ENCODE measurements at regions not wholly inside any gene's neighbourhood (a gene's known extent, or its start where the extent isn't known, plus 50 kb on each side); places are given as distances from the start of the nearest gene placed in this dataset.
"Not testable (repeated sequence)": the region's sequence is repeated elsewhere in the genome, so short reads cannot be mapped to it uniquely, and the experiment has no call there.

DNA sequence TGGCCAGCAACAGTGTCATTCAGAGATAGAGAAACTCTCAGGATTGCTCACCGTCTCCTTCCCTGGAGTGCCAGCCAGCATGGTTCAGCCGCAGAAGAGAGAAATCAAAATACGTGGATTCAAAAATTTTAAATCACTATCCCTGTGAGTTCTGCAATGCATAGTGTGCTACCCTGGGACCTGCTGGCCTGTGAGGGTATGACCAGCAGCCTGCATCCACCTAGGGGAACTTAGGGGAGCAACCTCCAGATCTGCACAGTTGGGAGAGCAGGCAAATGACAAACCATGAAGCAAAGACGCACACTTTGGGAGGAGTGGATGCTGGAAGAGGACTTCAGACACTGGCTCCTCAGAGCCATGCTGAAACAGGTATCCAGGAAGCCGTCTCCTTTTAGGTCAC is 639.3 kb downstream of the TNS3 start:
- intact Hi-C loops (cut with micrococcal nuclease) = no loop called here

- intact Hi-C loops (cut with micrococcal nuclease) = no loop called here
Measured at GRCh38 chr7:46940178-46940577, 641.7 kb downstream of the TNS3 start.

GRCh38 chr7:46939558-46939957 is 642.4 kb downstream of the TNS3 start:
- intact Hi-C loops (cut with micrococcal nuclease) = no loop called here

DNA sequence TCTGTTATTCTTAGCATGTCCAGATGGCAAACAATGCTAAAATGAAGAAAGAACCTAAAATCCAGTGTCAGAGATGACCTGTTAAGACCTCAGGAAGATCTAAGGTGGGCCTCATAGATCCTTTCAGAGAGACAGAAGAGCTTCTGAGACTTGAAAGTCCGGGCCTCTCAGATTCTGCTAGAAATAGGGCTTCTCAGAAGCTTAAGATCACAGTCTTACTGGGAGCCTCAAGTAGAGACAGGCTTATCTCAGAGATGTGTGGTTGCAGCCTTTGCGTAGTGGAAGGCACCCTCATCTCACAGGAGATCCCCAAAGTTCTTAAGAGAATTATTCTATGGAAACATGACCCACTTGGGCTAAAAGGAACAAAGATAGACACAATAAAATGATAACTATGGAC is 642.8 kb downstream of the TNS3 start:
- intact Hi-C loops (cut with micrococcal nuclease) = no loop called here

- intact Hi-C loops (cut with micrococcal nuclease) = no loop called here
Measured at GRCh38 chr7:46937826-46938225, 644.1 kb downstream of the TNS3 start.

- intact Hi-C loops (cut with micrococcal nuclease) = no loop called here
Measured at GRCh38 chr7:46934198-46934825, 647.6 kb downstream of the TNS3 start.

DNA sequence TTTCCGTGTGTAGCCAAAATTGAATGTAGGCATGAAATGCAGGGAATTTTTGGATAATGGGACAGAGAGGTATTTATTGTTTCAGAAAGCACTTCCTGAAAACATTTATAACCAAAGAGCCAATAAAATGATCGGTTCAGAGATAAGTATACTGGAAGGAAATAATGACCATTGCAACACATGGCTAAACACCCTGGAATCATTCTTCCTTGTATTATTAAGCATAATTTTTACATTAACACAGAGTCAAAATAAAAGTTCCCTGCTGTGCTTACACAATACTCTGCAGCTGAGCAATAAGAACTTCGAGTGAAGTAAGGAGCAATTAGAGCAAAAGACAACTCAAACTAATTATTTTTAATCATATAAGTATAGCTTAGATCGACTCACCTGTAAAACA is 648.3 kb downstream of the TNS3 start:
- intact Hi-C loops (cut with micrococcal nuclease) = no loop called here

GRCh38 chr7:46932676-46933424 is 649.1 kb downstream of the TNS3 start:
- intact Hi-C loops (cut with micrococcal nuclease) = no loop called here

- intact Hi-C loops (cut with micrococcal nuclease) = no loop called here
Measured at GRCh38 chr7:46932306-46932675, 649.6 kb downstream of the TNS3 start.

DNA sequence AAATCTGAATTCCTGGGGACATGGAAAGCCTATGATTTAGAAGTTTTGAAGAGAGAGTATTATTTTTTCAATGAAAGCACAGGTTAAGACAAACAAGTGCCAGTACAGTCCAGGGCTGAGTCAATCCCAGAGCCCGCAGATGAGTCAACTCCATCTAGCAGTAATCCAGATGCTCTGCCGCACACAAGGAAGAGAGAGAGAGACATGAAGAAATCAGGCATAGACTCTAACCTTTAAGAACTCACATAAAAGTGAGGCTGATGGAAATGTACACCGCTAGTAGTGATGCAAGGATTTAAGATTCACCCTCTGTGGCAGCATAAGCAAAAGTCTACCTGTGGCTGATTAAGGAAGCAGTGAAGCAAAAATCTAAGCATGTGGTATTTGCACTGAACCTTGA is 651.5 kb downstream of the TNS3 start:
- intact Hi-C loops (cut with micrococcal nuclease) = no loop called here

DNA sequence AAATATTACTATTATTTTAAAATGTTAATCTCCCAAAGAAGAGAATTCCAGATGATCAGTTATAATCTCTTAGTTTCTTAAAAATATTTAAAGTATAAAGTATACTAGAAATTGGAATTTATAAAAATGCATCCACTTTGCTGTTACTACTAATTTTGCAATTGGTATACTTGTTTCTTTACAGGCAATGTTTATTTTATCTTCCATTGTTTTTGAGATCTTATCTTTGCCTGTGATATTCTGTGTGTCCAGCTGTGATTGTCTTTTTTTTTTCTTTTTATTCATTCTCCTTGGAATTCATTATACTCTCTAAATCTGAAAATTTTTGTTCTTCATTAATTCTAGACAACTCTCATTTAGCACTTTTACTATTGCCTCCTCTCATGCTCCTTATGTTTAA is 652.6 kb downstream of the TNS3 start:
- intact Hi-C loops (cut with micrococcal nuclease) = no loop called here

GRCh38 chr7:46928719-46929118 is 653.2 kb downstream of the TNS3 start:
- intact Hi-C loops (cut with micrococcal nuclease) = no loop called here

GRCh38 chr7:46927131-46927810 is 654.6 kb downstream of the TNS3 start:
- intact Hi-C loops (cut with micrococcal nuclease) = no loop called here

DNA sequence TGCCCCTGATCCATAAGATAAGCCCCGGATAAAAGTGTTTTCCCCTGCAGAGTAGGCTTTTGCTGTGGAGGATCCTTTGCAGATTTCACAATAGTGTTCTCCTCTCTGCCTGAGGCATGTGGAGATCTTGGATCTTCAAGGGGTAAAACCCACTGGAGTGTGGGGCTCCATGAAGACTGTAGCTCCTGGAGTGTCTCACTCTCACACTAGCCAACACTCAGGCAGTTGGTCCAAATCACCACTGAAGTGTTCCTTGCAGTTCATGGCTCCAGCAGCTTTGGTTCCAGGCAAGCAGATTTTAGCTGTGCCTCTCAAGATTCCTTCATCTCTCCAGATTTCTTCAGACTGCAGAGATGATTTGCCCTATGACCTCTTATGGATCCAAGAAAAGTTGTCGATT is 665.3 kb downstream of the TNS3 start:
- intact Hi-C loops (cut with micrococcal nuclease) = no loop called here

GRCh38 chr7:46912692-46913091 is 669.2 kb downstream of the TNS3 start:
- intact Hi-C loops (cut with micrococcal nuclease) = no loop called here

GRCh38 chr7:46909601-46910051 is 672.3 kb downstream of the TNS3 start:
- intact Hi-C loops (cut with micrococcal nuclease) = no loop called here

DNA sequence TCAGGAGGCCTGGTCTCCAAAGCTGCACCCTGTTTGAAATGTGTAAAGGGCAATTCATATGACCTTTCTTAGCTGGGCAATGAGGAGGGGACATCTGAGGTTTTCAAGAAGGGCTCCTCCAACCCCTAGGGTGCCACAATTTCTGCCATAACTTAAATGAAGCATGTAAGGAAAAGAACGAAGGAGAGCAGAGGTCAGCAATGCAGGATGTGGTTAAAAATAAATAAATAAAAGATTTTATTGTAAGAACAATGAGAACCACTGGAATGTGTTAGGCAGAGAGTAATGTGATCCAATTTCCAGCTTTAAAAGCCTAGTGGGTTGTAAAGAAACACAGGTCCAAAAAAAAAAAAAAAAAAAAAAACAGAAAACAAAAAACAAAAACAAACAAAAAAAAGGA is 673.1 kb downstream of the TNS3 start:
- intact Hi-C loops (cut with micrococcal nuclease) = no loop called here

GRCh38 chr7:46904523-46904922 is 677.4 kb downstream of the TNS3 start:
- intact Hi-C loops (cut with micrococcal nuclease) = not testable (repeated sequence)

DNA sequence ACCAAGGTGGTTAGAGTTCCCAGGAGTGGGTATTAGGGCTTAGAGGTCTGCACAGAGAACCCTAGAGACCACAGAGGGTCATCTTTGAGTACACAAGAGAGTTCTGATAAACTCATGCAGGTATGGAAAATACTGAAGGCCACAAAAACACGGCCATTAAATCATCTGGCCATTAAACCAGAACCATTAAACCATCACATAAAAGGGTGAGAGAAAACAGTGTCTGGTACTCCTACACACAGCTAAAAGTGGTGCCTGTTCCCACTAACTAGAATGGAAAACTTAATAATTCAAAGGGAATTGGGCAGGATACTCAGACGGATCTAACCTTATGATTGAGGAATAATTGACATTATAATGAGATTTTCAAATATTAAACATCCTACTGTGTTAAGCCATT is 679.4 kb downstream of the TNS3 start:
- intact Hi-C loops (cut with micrococcal nuclease) = no loop called here

DNA sequence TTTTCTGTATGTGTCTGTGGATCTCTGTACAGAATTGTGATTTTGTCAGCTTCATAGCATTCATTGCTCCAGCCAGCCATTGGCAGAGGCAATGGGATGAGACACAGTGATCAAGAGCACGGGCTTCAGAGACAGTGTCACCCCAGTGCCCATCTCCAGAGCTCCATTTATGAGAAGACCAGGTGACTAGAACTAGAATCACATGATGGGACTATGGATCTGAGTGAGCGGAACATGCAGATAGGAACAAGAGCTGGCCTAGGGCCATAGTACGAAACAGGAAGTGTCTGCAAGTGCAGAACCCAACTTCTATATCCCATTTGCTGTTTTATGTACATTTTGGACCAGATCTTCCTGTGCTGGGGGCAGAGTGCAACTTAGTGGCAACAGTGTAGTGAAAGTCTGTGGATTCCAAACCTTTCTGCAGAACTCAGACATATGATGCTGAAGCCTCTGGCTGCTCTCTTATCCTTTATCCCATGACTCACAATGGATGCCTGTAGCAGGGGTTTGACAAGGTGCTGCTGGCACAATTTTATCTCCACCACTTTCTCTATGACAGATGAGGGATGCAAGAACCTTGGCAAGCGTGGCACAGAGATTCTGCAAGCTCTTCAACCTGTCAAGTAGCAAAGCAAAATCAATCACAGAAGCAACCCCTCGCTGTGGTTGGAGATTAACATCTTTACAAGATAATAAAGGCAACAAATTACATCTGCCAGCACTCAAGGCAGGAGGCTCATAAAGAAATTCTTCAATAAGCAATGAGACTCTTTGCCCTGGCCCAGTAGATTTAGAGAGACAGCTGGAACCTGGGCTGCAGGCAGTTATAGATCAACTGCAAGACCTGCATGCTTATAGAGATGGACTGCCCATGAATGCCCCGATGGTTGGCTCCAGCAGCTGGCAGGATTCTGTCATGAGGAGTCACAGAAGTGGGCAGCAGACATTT is 681.3 kb downstream of the TNS3 start:
- intact Hi-C loops (cut with micrococcal nuclease) = no loop called here

GRCh38 chr7:46897381-46897780 is 684.5 kb downstream of the TNS3 start:
- intact Hi-C loops (cut with micrococcal nuclease) = loop anchor here (5.0 kb wide), 1 partner anchor 320 kb away; no protein-coding TSS in a partner anchor

All from T-helper 2 cell treated with Interferon-gamma antibody and Interleukin-4, amounts not matched to agents 100 ng/mL and 5 ng/mL, for 36 hours (primary cell).